CD8-positive, alpha-beta memory T cell (primary cell): ENCODE measurements at regions not wholly inside any gene's neighbourhood (a gene's known extent, or its start where the extent isn't known, plus 50 kb on each side); places are given as distances from the start of the nearest gene placed in this dataset.
"Not testable (repeated sequence)": the region's sequence is repeated elsewhere in the genome, so short reads cannot be mapped to it uniquely, and the experiment has no call there.

Source experiments
- CTCF ChIA-PET: fragments of 350-600 bp; sonication (Branson Sonifier 250); formaldehyde crosslinking; loops from one replicate; lab custom pipeline; 2021; ENCODE audit warnings: antibody characterized with exemption; lab: Charles Lee
- POLR2A ChIA-PET: fragments of 350-600 bp; sonication (Branson Sonifier 250); formaldehyde crosslinking; loops from one replicate; lab custom pipeline; 2021; ENCODE audit warnings: antibody characterized with exemption; lab: Charles Lee
- DNase-seq, 5 donors: peaks; one replicate each; pipeline versions ENCODE4 v3.0.0 to v3.0.0-alpha.2; 2020 to 2022; ENCODE audit warnings: mixed read lengths in 1 of 5
- H3K27ac ChIP-seq: one replicate; pipeline ENCODE4 v1.7.0; 2013; ENCODE audit warnings: low read depth, mild to moderate bottlenecking, low read length, moderate library complexity
- H3K27me3 ChIP-seq: 2 replicates; pipeline ENCODE4 v1.7.0; 2013; ENCODE audit warnings: low read length, mild to moderate bottlenecking; ENCODE audit not compliant: insufficient read depth, poor library complexity, severe bottlenecking
- H3K36me3 ChIP-seq: 2 replicates; pipeline ENCODE4 v1.7.0; 2013; ENCODE audit warnings: mild to moderate bottlenecking, low read length, moderate library complexity; ENCODE audit not compliant: insufficient read depth
- H3K4me1 ChIP-seq: 2 replicates; pipeline ENCODE4 v1.7.0; 2013; ENCODE audit warnings: mild to moderate bottlenecking, low read length, moderate library complexity; ENCODE audit not compliant: insufficient read depth
- H3K4me3 ChIP-seq: 2 replicates; pipeline ENCODE4 v1.7.0; 2013; ENCODE audit warnings: mild to moderate bottlenecking, low read length
- H3K9me3 ChIP-seq: 2 replicates; pipeline ENCODE4 v1.7.0; 2013; ENCODE audit warnings: mild to moderate bottlenecking, low read length
- H3K27ac Mint-ChIP-seq, 8 donors: one replicate each; pipeline ENCODE4 v1.8.0; 2020 to 2021; ENCODE audit warnings: mixed read lengths in 8 of 8, mild to moderate bottlenecking in 6 of 8, inconsistent platforms in 3 of 8, moderate library complexity in 3 of 8
- H3K27me3 Mint-ChIP-seq, 2 donors: one replicate each; pipeline ENCODE4 v1.8.0; 2020 to 2021; ENCODE audit warnings: mixed read lengths in 2 of 2, mild to moderate bottlenecking in 1 of 2, moderate library complexity in 1 of 2
- H3K36me3 Mint-ChIP-seq, 3 donors: one replicate each; pipeline ENCODE4 v1.8.0; 2020 to 2021; ENCODE audit warnings: mixed read lengths in 3 of 3, inconsistent platforms in 1 of 3, mild to moderate bottlenecking in 1 of 3
- H3K4me1 Mint-ChIP-seq, 3 donors: one replicate each; pipeline ENCODE4 v1.8.0; 2020 to 2021; ENCODE audit warnings: mixed read lengths in 3 of 3, inconsistent platforms in 1 of 3, mild to moderate bottlenecking in 1 of 3
- H3K4me3 Mint-ChIP-seq, 7 donors: one replicate each; pipeline ENCODE4 v1.8.0; 2020 to 2021; ENCODE audit warnings: mixed read lengths in 7 of 7, mild to moderate bottlenecking in 6 of 7, moderate library complexity in 4 of 7, inconsistent platforms in 2 of 7
- H3K9me3 Mint-ChIP-seq, 5 donors: one replicate each; pipeline ENCODE4 v1.8.0; 2020 to 2022; ENCODE audit warnings: mixed read lengths in 5 of 5, mild to moderate bottlenecking in 3 of 5, moderate library complexity in 2 of 5, inconsistent platforms in 1 of 5

GRCh38 chr1:143764831-143765230 is 207.0 kb downstream of the FAM72C start:
- H3K4me1 Mint-ChIP-seq, H3K36me3 Mint-ChIP-seq, H3K27ac ChIP-seq, H3K36me3 ChIP-seq, H3K9me3 Mint-ChIP-seq, H3K4me3 Mint-ChIP-seq, POLR2A ChIA-PET, H3K9me3 ChIP-seq, H3K27ac Mint-ChIP-seq, CTCF ChIA-PET, DNase-seq, H3K4me1 ChIP-seq, H3K27me3 ChIP-seq, H3K27me3 Mint-ChIP-seq, H3K4me3 ChIP-seq: not testable (repeated sequence)

GRCh38 chr1:143760366-143760765 is 211.4 kb downstream of the FAM72C start:
- H3K4me3 Mint-ChIP-seq, H3K27me3 ChIP-seq, H3K4me1 Mint-ChIP-seq, H3K27ac ChIP-seq, H3K4me1 ChIP-seq, H3K36me3 Mint-ChIP-seq, H3K4me3 ChIP-seq, DNase-seq, H3K27me3 Mint-ChIP-seq, CTCF ChIA-PET, POLR2A ChIA-PET, H3K9me3 Mint-ChIP-seq, H3K27ac Mint-ChIP-seq, H3K36me3 ChIP-seq, H3K9me3 ChIP-seq: not testable (repeated sequence)

- H3K4me1 ChIP-seq, H3K36me3 ChIP-seq, H3K27ac Mint-ChIP-seq, DNase-seq, H3K4me3 ChIP-seq, H3K27me3 ChIP-seq, H3K9me3 Mint-ChIP-seq, POLR2A ChIA-PET, H3K36me3 Mint-ChIP-seq, H3K4me3 Mint-ChIP-seq, H3K27me3 Mint-ChIP-seq, CTCF ChIA-PET, H3K4me1 Mint-ChIP-seq, H3K27ac ChIP-seq, H3K9me3 ChIP-seq: not testable (repeated sequence)
Observed at GRCh38 chr1:143755961-143756360, 215.8 kb downstream of the FAM72C start.

- no peak for DNase-seq
- Mint-ChIP-seq H3K27ac (peak overlapping the region in 1 of 8 donors; percentile 2), H3K36me3 (no peaks in the 10 kb centered on the region), H3K4me1 (no peaks in the 10 kb centered on the region), H3K9me3 (peaks cover 0 to 7% (median 0%) of the 10 kb centered on the region in 5 donors), H3K4me3 (no peak overlapping the region), H3K27me3 (peaks cover 0 to 2% of the 10 kb centered on the region in 2 donors)
- H3K9me3 ChIP-seq = no peaks in the 10 kb centered on the region
- H3K36me3 ChIP-seq = no peaks in the 10 kb centered on the region
- no peaks in the 10 kb centered on the region for H3K27me3 ChIP-seq
- no peak overlapping the region for H3K4me3 ChIP-seq
- ChIA-PET POLR2A (no interaction called here), CTCF (no interaction called here)
- no peak overlapping the region for H3K27ac ChIP-seq
- no peaks in the 10 kb centered on the region for H3K4me1 ChIP-seq
Observed at GRCh38 chr1:143748906-143749305, 222.9 kb downstream of the FAM72C start.

- Mint-ChIP-seq H3K4me1 (no peaks in the 10 kb centered on the region), H3K27ac (no peak overlapping the region), H3K4me3 (no peak overlapping the region), H3K36me3 (no peaks in the 10 kb centered on the region), H3K9me3 (peaks cover 0 to 5% (median 0%) of the 10 kb centered on the region in 5 donors), H3K27me3 (peaks cover 2 to 22% of the 10 kb centered on the region in 2 donors)
- Histone ChIP-seq H3K27me3 (no peaks in the 10 kb centered on the region), H3K36me3 (no peaks in the 10 kb centered on the region), H3K9me3 (no peaks in the 10 kb centered on the region), H3K4me3 (no peak overlapping the region), H3K27ac (no peak overlapping the region), H3K4me1 (no peaks in the 10 kb centered on the region)
- CTCF ChIA-PET = no interaction called here
- no peak for DNase-seq
- POLR2A ChIA-PET = no interaction called here
Observed at GRCh38 chr1:143736562-143736961, 235.2 kb downstream of the FAM72C start.

- H3K27me3 Mint-ChIP-seq = peaks cover 7 to 28% of the 10 kb centered on the region in 2 donors
Observed at GRCh38 chr1:143735764-143736461, 235.9 kb downstream of the FAM72C start.

GRCh38 chr1:143734261-143734660 is 237.5 kb downstream of the FAM72C start:
- H3K4me3 ChIP-seq, POLR2A ChIA-PET, H3K36me3 ChIP-seq, H3K9me3 ChIP-seq, DNase-seq, H3K27ac ChIP-seq, H3K27me3 ChIP-seq, H3K4me1 Mint-ChIP-seq, CTCF ChIA-PET, H3K4me1 ChIP-seq, H3K9me3 Mint-ChIP-seq, H3K27ac Mint-ChIP-seq, H3K4me3 Mint-ChIP-seq, H3K36me3 Mint-ChIP-seq: not testable (repeated sequence)
- peaks cover 7 to 32% of the 10 kb centered on the region in 2 donors for H3K27me3 Mint-ChIP-seq

More at GRCh38 chr1:143735764-143736461, 235.9 kb downstream of the FAM72C start:
- H3K4me3 Mint-ChIP-seq = no peak overlapping the region
- ChIA-PET CTCF (no interaction called here), POLR2A (no interaction called here)
- no peak overlapping the region for H3K4me3 ChIP-seq
- H3K9me3 ChIP-seq = no peaks in the 10 kb centered on the region
- H3K27ac ChIP-seq = no peak overlapping the region
- no peaks in the 10 kb centered on the region for H3K36me3 ChIP-seq
- no peaks in the 10 kb centered on the region for H3K4me1 ChIP-seq
- DNase-seq = no peak
- H3K9me3 Mint-ChIP-seq = peaks cover 0 to 6% (median 2%) of the 10 kb centered on the region in 5 donors
- no peak overlapping the region for H3K27ac Mint-ChIP-seq
- H3K4me1 Mint-ChIP-seq = no peaks in the 10 kb centered on the region
- no peaks in the 10 kb centered on the region for H3K27me3 ChIP-seq
- H3K36me3 Mint-ChIP-seq = no peaks in the 10 kb centered on the region

GRCh38 chr1:143730890-143731289 is 240.9 kb downstream of the FAM72C start:
- peak overlapping the region in 1 of 8 donors; percentile 50 for H3K27ac Mint-ChIP-seq
- H3K4me3 Mint-ChIP-seq, H3K9me3 ChIP-seq, POLR2A ChIA-PET, H3K27me3 ChIP-seq, H3K4me1 Mint-ChIP-seq, H3K4me3 ChIP-seq, H3K9me3 Mint-ChIP-seq, H3K27ac ChIP-seq, H3K36me3 ChIP-seq, H3K36me3 Mint-ChIP-seq, CTCF ChIA-PET, DNase-seq, H3K4me1 ChIP-seq: not testable (repeated sequence)
- peaks cover 12 to 34% of the 10 kb centered on the region in 2 donors for H3K27me3 Mint-ChIP-seq
